Effector CD8-positive, alpha-beta T cell (primary cell): ENCODE measurements at regions not wholly inside any gene's neighbourhood (a gene's known extent, or its start where the extent isn't known, plus 50 kb on each side); places are given as distances from the start of the nearest gene placed in this dataset.
"Not testable (repeated sequence)": the region's sequence is repeated elsewhere in the genome, so short reads cannot be mapped to it uniquely, and the experiment has no call there.

Experiments used
- DNase-seq: peaks from one replicate; lab custom pipeline; 2025; lab: John Stamatoyannopoulos, UW

- not testable (repeated sequence) for DNase-seq
Observed at GRCh38 chr5:125923958-125924357, 499.3 kb upstream of the GRAMD2B start.

- no peak for DNase-seq
Observed at GRCh38 chr5:125926172-125926571, 497.0 kb upstream of the GRAMD2B start.

GRCh38 chr5:125928663-125929062 is 494.5 kb upstream of the GRAMD2B start:
- DNase-seq = no peak

GRCh38 chr5:125950012-125950615 is 473.1 kb upstream of the GRAMD2B start:
- no peak for DNase-seq

GRCh38 chr5:125961150-125961549 is 462.1 kb upstream of the GRAMD2B start:
- DNase-seq = no peak

GRCh38 chr5:125965577-125965976 is 457.6 kb upstream of the GRAMD2B start:
- no peak for DNase-seq

- no peak for DNase-seq
Observed at GRCh38 chr5:125967576-125967975, 455.6 kb upstream of the GRAMD2B start.

- no peak for DNase-seq
Observed at GRCh38 chr5:125969011-125969813, 454.0 kb upstream of the GRAMD2B start.

- DNase-seq = no peak
Observed at GRCh38 chr5:125969814-125970171, 453.4 kb upstream of the GRAMD2B start.

- DNase-seq = no peak
Observed at GRCh38 chr5:125970631-125971307, 452.4 kb upstream of the GRAMD2B start.

GRCh38 chr5:125972706-125973105 is 450.5 kb upstream of the GRAMD2B start:
- DNase-seq = no peak

- DNase-seq = no peak
Observed at GRCh38 chr5:125974679-125975078, 448.5 kb upstream of the GRAMD2B start.

- DNase-seq = no peak
Observed at GRCh38 chr5:125976421-125977000, 446.7 kb upstream of the GRAMD2B start.

- DNase-seq = no peak
Observed at GRCh38 chr5:125978015-125978414, 445.2 kb upstream of the GRAMD2B start.

GRCh38 chr5:125979636-125980035 is 443.6 kb upstream of the GRAMD2B start:
- DNase-seq = no peak

GRCh38 chr5:125981016-125981415 is 442.2 kb upstream of the GRAMD2B start:
- no peak for DNase-seq

- DNase-seq = no peak
Observed at GRCh38 chr5:125987677-125988255, 435.4 kb upstream of the GRAMD2B start.

- DNase-seq = no peak
Observed at GRCh38 chr5:125992050-125992449, 431.2 kb upstream of the GRAMD2B start.

GRCh38 chr5:125999271-126000030 is 423.8 kb upstream of the GRAMD2B start:
- DNase-seq = not testable (repeated sequence)

GRCh38 chr5:126000507-126000906 is 422.7 kb upstream of the GRAMD2B start:
- DNase-seq = no peak

- DNase-seq = no peak
Observed at GRCh38 chr5:126002222-126002897, 420.8 kb upstream of the GRAMD2B start.
